ENCODE measurements at regions not wholly inside any gene's neighbourhood (a gene's known extent, or its start where the extent isn't known, plus 50 kb on each side); places are given as distances from the start of the nearest gene placed in this dataset.

DNA sequence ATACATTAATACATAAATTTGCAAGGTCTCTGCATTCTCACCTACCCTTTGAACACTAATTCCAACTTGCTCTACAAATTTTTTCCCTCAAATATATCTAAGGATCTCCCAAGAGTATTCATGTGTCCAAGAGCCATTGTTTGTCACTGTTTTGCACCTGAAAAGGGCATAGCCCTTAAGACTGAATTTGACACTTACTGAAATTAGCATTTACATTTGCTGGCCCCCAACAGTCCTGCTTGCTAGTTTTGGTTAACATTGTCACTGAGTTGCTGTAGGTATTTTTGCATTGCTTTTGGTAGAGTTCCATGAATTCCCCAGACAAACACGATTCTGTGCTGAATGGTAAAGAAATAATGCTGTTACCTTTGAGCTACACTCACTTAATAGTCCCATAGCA lies 57.3 kb downstream of the KCNA4 start:
- no peak for DNase-seq

DNA sequence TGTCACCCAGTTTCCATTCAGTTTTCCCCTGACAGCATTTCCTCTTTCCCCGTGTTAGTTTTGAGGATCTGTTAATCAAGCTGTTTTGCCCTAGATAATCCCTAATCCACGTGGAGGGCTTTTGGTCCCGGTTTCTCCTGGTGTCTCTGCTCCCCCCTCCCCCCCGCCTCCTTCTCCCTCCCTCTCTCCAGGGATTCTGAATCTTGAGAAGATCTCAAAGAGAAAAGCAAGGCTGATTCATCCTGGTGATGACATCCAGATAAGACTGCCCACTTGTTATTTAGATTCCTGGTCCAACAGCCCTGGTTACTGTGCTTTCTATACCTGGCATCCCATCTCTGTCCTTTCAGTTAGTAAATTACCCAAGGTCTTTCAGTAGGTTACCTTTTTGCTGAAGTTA lies 59.4 kb downstream of the KCNA4 start:
- no peak for DNase-seq

DNA sequence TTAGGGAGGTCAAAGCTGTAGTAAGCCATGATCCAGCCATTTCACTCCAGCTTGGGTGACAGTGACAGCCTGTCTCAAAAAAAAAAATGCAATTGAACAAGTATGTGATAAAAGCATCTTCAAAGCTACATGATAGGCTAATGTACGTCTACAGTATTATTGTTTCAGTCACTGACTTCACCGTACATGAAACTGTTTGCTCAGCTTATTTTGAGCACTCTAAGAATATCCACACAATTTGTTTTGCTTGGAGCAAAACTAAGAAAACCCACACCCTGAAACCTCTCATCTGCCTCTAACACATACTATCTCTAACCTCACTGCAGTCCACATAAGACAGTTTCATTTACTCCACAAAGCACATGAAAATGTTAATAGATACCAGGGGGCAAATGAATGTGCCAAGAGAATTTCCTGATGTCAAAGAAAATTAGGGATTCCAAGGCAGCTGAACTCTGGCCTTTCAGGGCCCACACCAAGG lies 60.7 kb downstream of the KCNA4 start:
- no peak for DNase-seq

- no peak for DNase-seq
Measured at GRCh38 chr11:29943347-29943746, 73.5 kb downstream of the KCNA4 start.

- no peak for DNase-seq
Measured at GRCh38 chr11:29937526-29937925, 79.3 kb downstream of the KCNA4 start.

- no peak for DNase-seq
Measured at GRCh38 chr11:29934115-29934638, 82.7 kb downstream of the KCNA4 start.

DNA sequence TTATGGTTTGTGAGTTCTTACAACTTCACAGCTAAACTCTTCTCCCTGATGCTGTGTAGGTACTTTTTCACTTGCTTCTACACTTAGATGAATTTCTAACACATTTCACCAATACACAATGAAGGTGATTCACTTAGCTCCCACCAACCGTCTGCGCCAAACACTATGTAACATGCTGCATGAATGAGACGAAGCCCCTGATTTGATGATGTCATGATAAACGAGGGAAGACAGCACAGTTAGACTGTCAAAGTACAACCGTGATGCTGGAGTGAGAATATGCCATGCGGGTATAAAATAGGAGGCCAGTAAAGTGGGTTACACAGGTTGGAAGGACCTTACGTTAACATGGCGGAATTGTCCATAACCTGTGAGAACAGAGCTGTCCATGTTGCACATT lies 100.8 kb downstream of the KCNA4 start:
- no peak for DNase-seq

DNA sequence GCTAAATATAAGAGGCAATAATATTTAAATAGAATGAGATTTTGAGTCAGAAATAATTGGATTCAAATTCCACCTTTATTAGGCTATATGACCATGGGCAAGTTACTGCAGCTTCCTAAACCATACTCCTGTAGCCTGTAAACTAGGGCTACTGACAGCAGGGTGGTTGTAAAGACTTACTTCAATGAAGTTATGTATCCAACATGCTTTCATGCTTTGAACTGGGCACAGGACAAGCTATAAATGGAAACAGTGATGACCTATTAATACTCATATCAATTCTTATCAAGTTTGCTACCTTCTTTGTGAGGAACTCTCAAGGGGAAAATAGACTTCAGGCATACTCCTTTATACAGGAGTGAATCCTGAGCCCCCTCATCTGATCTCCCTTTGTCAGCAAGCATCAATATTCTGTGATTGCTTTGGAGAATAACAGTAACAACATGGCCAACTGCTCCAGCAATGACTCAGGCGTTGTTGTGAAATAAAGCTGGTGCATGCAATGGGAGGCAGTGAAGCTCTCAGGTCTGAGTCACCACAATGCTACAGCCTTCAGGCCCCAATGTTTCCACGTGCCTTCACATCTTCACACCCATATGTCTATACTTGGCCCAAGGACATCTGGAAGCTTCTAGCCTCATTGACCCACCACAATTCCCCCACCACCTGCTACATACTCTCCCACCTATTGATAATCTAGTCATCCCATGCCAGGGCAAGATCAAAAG lies 102.5 kb downstream of the KCNA4 start:
- DNase-seq, result no peak

GRCh38 chr11:29913352-29913751 lies 103.5 kb downstream of the KCNA4 start:
- no peak for DNase-seq

GRCh38 chr11:29900382-29900781 lies 116.4 kb downstream of the KCNA4 start:
- DNase-seq, result no peak

GRCh38 chr11:29879560-29879959 lies 137.3 kb downstream of the KCNA4 start:
- DNase-seq, result no peak

GRCh38 chr11:29876192-29876591 lies 140.6 kb downstream of the KCNA4 start:
- DNase-seq, result no peak

- no peak for DNase-seq
Measured at GRCh38 chr11:29847219-29847618, 169.6 kb downstream of the KCNA4 start.

DNA sequence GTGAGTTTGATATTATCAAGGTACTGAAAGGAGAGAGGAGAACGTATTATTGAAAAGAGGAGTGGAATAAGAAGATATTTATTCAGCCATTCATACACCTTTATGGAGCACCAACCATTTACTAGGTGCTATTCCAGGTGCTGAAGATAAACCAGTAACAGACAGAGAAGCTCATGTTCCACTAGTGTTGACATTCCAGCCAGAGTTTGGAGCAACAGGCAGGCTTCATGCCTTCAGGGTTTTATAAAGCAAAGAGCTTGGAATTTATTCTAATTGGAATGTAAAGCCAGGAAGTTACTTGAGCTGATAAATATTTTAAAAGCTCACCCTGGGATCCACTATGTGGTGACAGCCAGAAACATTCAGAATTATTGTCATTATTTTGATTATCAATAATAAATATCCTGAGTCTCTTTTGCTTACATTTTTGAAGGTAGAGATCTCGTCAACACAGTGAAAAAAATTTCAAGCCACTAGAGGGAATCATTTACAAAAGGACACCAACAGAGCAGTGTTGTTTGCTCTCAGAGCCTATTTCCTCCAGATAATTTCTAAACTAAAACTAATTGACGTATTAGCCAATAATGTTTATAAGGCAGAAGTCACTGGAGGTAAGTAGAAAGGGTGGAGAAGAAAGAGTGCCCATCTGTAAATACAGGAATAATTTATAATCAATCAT lies 172.0 kb downstream of the KCNA4 start:
- no peak for DNase-seq

DNA sequence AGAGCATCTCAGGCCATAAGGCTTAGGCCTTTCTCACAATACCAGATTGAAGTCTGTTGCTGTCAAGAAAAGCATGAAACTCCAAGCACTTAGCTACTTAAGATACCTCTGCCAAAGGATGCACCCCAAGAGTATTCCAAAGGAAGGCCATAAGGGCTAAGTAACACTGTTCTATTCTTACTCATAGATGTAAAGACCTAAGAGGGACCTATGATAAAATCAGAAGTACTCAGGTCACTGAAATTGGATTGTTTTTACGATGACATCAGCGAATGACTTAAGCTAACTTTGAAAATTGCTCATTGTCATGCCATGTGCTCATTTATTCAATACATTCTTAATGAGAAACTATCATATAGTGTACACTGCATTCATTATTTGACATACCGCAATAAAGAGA lies 172.8 kb downstream of the KCNA4 start:
- no peak for DNase-seq

DNA sequence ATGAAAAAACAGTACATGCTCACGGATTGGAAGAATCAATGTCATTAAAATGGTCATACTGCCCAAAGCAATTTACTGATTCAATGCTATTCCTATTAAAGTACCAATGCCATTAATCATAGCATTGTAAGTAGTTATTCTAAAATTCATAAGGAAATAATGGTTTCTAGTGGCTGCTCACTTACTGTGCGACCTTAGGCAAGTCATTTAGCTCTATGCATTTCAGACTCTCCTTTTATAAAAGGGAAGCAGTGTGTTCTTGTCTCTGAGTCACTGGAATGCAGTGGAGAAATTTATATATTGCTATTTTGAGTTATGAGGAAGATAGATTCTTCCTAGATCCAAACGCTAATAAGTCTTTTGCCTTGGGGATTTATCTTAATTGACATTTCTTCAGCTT lies 174.8 kb downstream of the KCNA4 start:
- DNase-seq, result no peak

GRCh38 chr11:29826878-29827277 lies 190.0 kb downstream of the KCNA4 start:
- no peak for DNase-seq

- no peak for DNase-seq
Measured at GRCh38 chr11:29816359-29816758, 200.5 kb downstream of the KCNA4 start.

- DNase-seq, result no peak
Measured at GRCh38 chr11:29809121-29809520, 207.7 kb downstream of the KCNA4 start.

GRCh38 chr11:29802522-29802921 lies 214.3 kb downstream of the KCNA4 start:
- DNase-seq, result no peak

DNA sequence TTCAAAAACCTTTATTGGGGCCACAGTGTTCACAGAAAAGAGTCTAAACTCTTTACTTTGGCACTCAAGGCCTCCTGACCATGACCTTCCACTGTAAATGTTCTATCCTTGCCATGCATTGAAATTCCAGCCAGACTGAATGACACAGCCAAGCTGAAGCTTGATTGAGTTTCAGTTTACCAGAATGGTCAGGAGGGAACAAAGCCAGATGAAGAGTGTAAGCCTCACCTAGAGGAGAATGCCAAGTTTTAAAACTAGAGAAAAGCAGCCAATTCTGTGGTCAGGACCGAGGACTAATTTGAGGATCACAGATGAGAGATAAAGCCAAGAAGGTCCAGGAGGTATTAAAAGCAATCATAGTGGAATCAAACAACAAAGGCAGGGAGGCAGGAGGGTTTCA lies 215.3 kb downstream of the KCNA4 start:
- no peak for DNase-seq

DNA sequence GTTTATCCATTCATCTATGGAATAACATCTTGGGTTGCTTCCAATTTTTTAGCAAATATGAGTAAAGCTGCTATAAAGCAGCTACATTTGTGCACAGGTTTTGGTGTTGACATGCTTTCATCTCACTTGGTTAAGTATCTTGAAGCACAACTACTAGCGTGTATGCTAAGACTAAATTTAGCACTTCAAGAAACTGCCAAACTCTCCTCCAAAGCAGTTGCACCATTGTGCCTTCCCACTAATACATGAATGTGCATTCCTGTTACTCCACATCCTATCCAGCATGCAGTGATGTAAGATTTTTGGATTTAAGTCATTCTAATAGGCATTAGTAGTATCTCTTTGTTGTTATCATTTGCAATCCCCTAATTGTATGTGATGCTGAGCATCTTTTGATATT lies 230.7 kb downstream of the KCNA4 start:
- no peak for DNase-seq

- no peak for DNase-seq
Measured at GRCh38 chr11:29783506-29783905, 233.3 kb downstream of the KCNA4 start.
